GM10248 (cell line): ENCODE measurements at regions not wholly inside any gene's neighbourhood (a gene's known extent, or its start where the extent isn't known, plus 50 kb on each side); places are given as distances from the start of the nearest gene placed in this dataset.
A peak's percentile ranks its signal among the peaks of the same experiment; 100 is the strongest.

ENCODE experiments used
- CTCF ChIA-PET: fragments of 300-600 bp; sonication (Branson Sonifier 250); formaldehyde crosslinking; extraction: SDS; loops from one replicate; lab custom pipeline; 2021; ENCODE audit warnings: antibody characterized with exemption; lab: Yijun Ruan, JAX
- POLR2A ChIA-PET: fragments of 350-650 bp; sonication (Branson Sonifier 250); formaldehyde crosslinking; extraction: SDS; loops from one replicate; lab custom pipeline; 2020; ENCODE audit warnings: antibody characterized with exemption; lab: Yijun Ruan, JAX
- DNase-seq: peaks from one replicate; pipeline ENCODE4 v3.0.0; 2012; ENCODE audit errors: extremely low spot score
- CTCF ChIP-seq: IDR thresholded peaks from 2 replicates; pipeline ENCODE4 v1.5.1; 2012; ENCODE audit warnings: mild to moderate bottlenecking, low read depth; ENCODE audit errors: extremely low read depth, missing control alignments, control extremely low read depth

- ChIA-PET POLR2A (no interaction called here), CTCF (no interaction called here)
- no peak for TF ChIP-seq CTCF
- DNase-seq = no peak
Measured at GRCh38 chr6:68364271-68364805, 270.7 kb upstream of the ADGRB3 start.

- peak; percentile 10 for TF ChIP-seq CTCF
- no peak for DNase-seq
- ChIA-PET CTCF (interaction anchor here (0.5 to 2.0 kb wide), 4 partner anchors 15 to 482 kb away, joined by 3 to 6 read pairs (median 4); no protein-coding TSS in a partner anchor), POLR2A (no interaction called here)
Measured at GRCh38 chr6:68343901-68344300, 291.2 kb upstream of the ADGRB3 start.

GRCh38 chr6:68342286-68342685, 292.8 kb upstream of the ADGRB3 start:
- no peak for DNase-seq
- POLR2A ChIA-PET = no interaction called here
- CTCF ChIA-PET = interaction anchor here (0.7 to 1.6 kb wide), 2 partner anchors 13 to 17 kb away, joined by 3 to 4 read pairs; no protein-coding TSS in a partner anchor
- TF ChIP-seq CTCF = no peak

- POLR2A ChIA-PET = no interaction called here
- CTCF ChIA-PET = interaction anchor here (1.2 kb wide), 1 partner anchor 15 kb away, joined by 3 read pairs; no protein-coding TSS in a partner anchor
Measured at GRCh38 chr6:68339488-68340131, 295.5 kb upstream of the ADGRB3 start.

GRCh38 chr6:68333442-68333841, 301.6 kb upstream of the ADGRB3 start:
- TF ChIP-seq CTCF = no peak
- POLR2A ChIA-PET = no interaction called here
- CTCF ChIA-PET = no interaction called here

More at GRCh38 chr6:68339488-68340131, 295.5 kb upstream of the ADGRB3 start:
- TF ChIP-seq CTCF = no peak
- no peak for DNase-seq

GRCh38 chr6:68328156-68328555, 306.9 kb upstream of the ADGRB3 start:
- CTCF ChIA-PET = interaction anchor here (1.6 to 1.9 kb wide), 3 partner anchors 16 to 21 kb away, joined by 3 to 6 read pairs (median 5); no protein-coding TSS in a partner anchor
- POLR2A ChIA-PET = no interaction called here
- TF ChIP-seq CTCF = no peak
- DNase-seq = no peak

More at GRCh38 chr6:68333442-68333841, 301.6 kb upstream of the ADGRB3 start:
- no peak for DNase-seq
